Renal cortical epithelial cell (primary cell): ENCODE measurements at regions not wholly inside any gene's neighbourhood (a gene's known extent, or its start where the extent isn't known, plus 50 kb on each side); places are given as distances from the start of the nearest gene placed in this dataset.

Experiments used
- DNase-seq: peaks from one replicate; pipeline ENCODE4 v3.0.0-alpha.2; 2011; ENCODE audit warnings: low read depth

- DNase-seq: no peak
Observed at GRCh38 chr3:29033511-29033910, 247.4 kb upstream of the RBMS3 start.

GRCh38 chr3:29050155-29050554, 230.7 kb upstream of the RBMS3 start:
- DNase-seq: no peak

GRCh38 chr3:29057326-29057725, 223.5 kb upstream of the RBMS3 start:
- peak; percentile 98 for DNase-seq

- DNase-seq: peak; percentile 91
Observed at GRCh38 chr3:29064085-29064484, 216.8 kb upstream of the RBMS3 start.

- DNase-seq: peak; percentile 100
Observed at GRCh38 chr3:29065211-29065785, 215.6 kb upstream of the RBMS3 start.

- peak; percentile 83 for DNase-seq
Observed at GRCh38 chr3:29067007-29067406, 213.9 kb upstream of the RBMS3 start.

- no peak for DNase-seq
Observed at GRCh38 chr3:29070959-29071634, 209.8 kb upstream of the RBMS3 start.

GRCh38 chr3:29072611-29073010, 208.3 kb upstream of the RBMS3 start:
- DNase-seq: no peak

- DNase-seq: no peak
Observed at GRCh38 chr3:29077356-29077755, 203.5 kb upstream of the RBMS3 start.

GRCh38 chr3:29079358-29079757, 201.5 kb upstream of the RBMS3 start:
- DNase-seq: no peak

GRCh38 chr3:29080967-29081366, 199.9 kb upstream of the RBMS3 start:
- no peak for DNase-seq

- no peak for DNase-seq
Observed at GRCh38 chr3:29083081-29083480, 197.8 kb upstream of the RBMS3 start.

GRCh38 chr3:29083676-29084075, 197.2 kb upstream of the RBMS3 start:
- no peak for DNase-seq

GRCh38 chr3:29088579-29088978, 192.3 kb upstream of the RBMS3 start:
- DNase-seq: no peak

- no peak for DNase-seq
Observed at GRCh38 chr3:29090912-29091597, 189.8 kb upstream of the RBMS3 start.

- DNase-seq: no peak
Observed at GRCh38 chr3:29091599-29092189, 189.2 kb upstream of the RBMS3 start.

- DNase-seq: no peak
Observed at GRCh38 chr3:29092348-29092747, 188.5 kb upstream of the RBMS3 start.

GRCh38 chr3:29099296-29099695, 181.6 kb upstream of the RBMS3 start:
- DNase-seq: no peak

- no peak for DNase-seq
Observed at GRCh38 chr3:29099775-29100174, 181.1 kb upstream of the RBMS3 start.

- DNase-seq: no peak
Observed at GRCh38 chr3:29100292-29100691, 180.6 kb upstream of the RBMS3 start.

- DNase-seq: peak; percentile 24
Observed at GRCh38 chr3:29128001-29128400, 152.9 kb upstream of the RBMS3 start.

- peak; percentile 19 for DNase-seq
Observed at GRCh38 chr3:29137601-29138000, 143.3 kb upstream of the RBMS3 start.

GRCh38 chr3:29138171-29138570, 142.7 kb upstream of the RBMS3 start:
- peak; percentile 11 for DNase-seq
